ENCODE measurements at regions not wholly inside any gene's neighbourhood (a gene's known extent, or its start where the extent isn't known, plus 50 kb on each side); places are given as distances from the start of the nearest gene placed in this dataset.

DNA sequence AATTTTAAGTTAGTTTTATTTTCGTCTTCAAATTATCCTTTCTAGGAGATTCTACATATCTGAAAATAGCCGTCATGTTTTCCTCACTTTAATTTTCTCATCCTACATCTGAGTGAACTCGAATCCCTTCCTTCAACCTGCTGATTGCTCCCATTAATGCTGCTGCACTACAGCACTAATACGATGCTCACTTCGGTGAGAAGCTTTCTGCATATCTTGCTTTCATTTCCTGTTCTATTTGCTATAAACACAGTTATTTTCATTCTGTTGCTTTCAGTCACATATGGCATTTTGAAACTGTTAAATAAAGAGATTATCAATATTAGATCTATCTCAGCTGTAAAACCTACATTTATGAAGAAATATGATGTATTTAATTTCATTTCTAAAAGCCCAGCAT lies 749.2 kb downstream of the EFNA5 start:
- TF ChIP-seq, protein P1, sequence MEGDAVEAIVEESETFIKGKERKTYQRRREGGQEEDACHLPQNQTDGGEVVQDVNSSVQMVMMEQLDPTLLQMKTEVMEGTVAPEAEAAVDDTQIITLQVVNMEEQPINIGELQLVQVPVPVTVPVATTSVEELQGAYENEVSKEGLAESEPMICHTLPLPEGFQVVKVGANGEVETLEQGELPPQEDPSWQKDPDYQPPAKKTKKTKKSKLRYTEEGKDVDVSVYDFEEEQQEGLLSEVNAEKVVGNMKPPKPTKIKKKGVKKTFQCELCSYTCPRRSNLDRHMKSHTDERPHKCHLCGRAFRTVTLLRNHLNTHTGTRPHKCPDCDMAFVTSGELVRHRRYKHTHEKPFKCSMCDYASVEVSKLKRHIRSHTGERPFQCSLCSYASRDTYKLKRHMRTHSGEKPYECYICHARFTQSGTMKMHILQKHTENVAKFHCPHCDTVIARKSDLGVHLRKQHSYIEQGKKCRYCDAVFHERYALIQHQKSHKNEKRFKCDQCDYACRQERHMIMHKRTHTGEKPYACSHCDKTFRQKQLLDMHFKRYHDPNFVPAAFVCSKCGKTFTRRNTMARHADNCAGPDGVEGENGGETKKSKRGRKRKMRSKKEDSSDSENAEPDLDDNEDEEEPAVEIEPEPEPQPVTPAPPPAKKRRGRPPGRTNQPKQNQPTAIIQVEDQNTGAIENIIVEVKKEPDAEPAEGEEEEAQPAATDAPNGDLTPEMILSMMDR (conservative IDR thresholded peaks at IDR 0.05; ENCODE audit: low read length) = no peak
- TF ChIP-seq EZH2phosphoT487 (IDR thresholded peaks at IDR 0.05; ENCODE audit: borderline replicate concordance, low read depth, low read length) = no peak
